ENCODE measurements at regions not wholly inside any gene's neighbourhood (a gene's known extent, or its start where the extent isn't known, plus 50 kb on each side); places are given as distances from the start of the nearest gene placed in this dataset.

- no peak overlapping the region for H3K18ac ChIP-seq (ENCODE audit: insufficient read length, low read depth, low read length)
- no peak overlapping the region; the same call in 1 of the 2 replicates for H3K14ac ChIP-seq (ENCODE audit: insufficient read depth, low read length)
- TF ChIP-seq CTCF (conservative IDR thresholded peaks at IDR 0.05): no peak
- Mint-ChIP-seq H3K4me1 (peaks cover 22 to 26% of the 10 kb centered on the region in 2 experiments), H3K4me3 (no peak overlapping the region), H3K9me3 (no peaks in the 10 kb centered on the region; a peak in 1 of 5 replicates), H3K27me3 (ENCODE audit: low read depth) (peaks cover 5% of the 10 kb centered on the region), H3K36me3 (ENCODE audit: insufficient read depth in 1 of 3, low read depth in 3 of 3) (no peaks in the 10 kb centered on the region), H3K27ac (no peak overlapping the region)
- H3K23ac ChIP-seq (ENCODE audit: insufficient read length, low read depth, low read length): no peak overlapping the region
- WGBS (ENCODE audit: extremely low coverage, insufficient read length, low lambda C conversion rate): no CpG with 5 or more reads among the region's 4 CpGs
- H3K56ac ChIP-seq (ENCODE audit: insufficient read length, low read depth, low read length): no peak overlapping the region
- H2BK12ac ChIP-seq (ENCODE audit: insufficient read length, low read depth, low read length): no peak overlapping the region
- H2AK5ac ChIP-seq (ENCODE audit: insufficient read length, low read length): no peak overlapping the region
- H4K20me1 ChIP-seq (ENCODE audit: control insufficient read depth, insufficient read depth, insufficient read length): no peaks in the 10 kb centered on the region
- H2BK5ac ChIP-seq (ENCODE audit: insufficient read length, low read length): no peak overlapping the region
- no peak overlapping the region for H4K8ac ChIP-seq (replicated peaks; ENCODE audit: insufficient read length, low read depth, low read length)
- no peak overlapping the region for H4K5ac ChIP-seq (ENCODE audit: insufficient read length, low read depth, low read length)
- no peak overlapping the region for H4K91ac ChIP-seq (ENCODE audit: insufficient read length, low read depth, low read length)
- no peak overlapping the region for H2BK120ac ChIP-seq (ENCODE audit: low read depth, low read length, poor library complexity, severe bottlenecking)
- H3K27ac ChIP-seq (ENCODE audit: insufficient read length, low read depth, low read length): no peak overlapping the region
- peaks cover 10% of the 10 kb centered on the region; the same call in 1 of the 2 replicates for H3K4me1 ChIP-seq (ENCODE audit: insufficient read depth, low read length)
- H3K23me2 ChIP-seq (ENCODE audit: insufficient read length, low read depth, low read length, poor library complexity, severe bottlenecking): no peaks in the 10 kb centered on the region
- H2AFZ ChIP-seq (ENCODE audit: low read length): no peak overlapping the region
- DNase-seq: no peak
- no peak overlapping the region for H3K4ac ChIP-seq (ENCODE audit: low read depth, low read length)
- no peaks in the 10 kb centered on the region for H3K9me3 ChIP-seq (ENCODE audit: control insufficient read depth, low read depth, low read length)
- H3K79me2 ChIP-seq (ENCODE audit: insufficient read depth, low read length): no peaks in the 10 kb centered on the region
- no peak overlapping the region for H2BK15ac ChIP-seq (ENCODE audit: low read depth, low read length)
- H3T11ph ChIP-seq (ENCODE audit: low read length): no peak overlapping the region
- no peak overlapping the region for H2BK20ac ChIP-seq (ENCODE audit: low read depth, low read length, poor library complexity, severe bottlenecking)
- no peak overlapping the region for H3K4me2 ChIP-seq (ENCODE audit: insufficient read depth, insufficient read length, low read length)
- no peaks in the 10 kb centered on the region for H3K79me1 ChIP-seq (ENCODE audit: insufficient read depth, low read depth, low read length, poor library complexity, severe bottlenecking)
- H3K9ac ChIP-seq (ENCODE audit: extremely low read depth, insufficient read length, low read length): no peak overlapping the region
- no peaks in the 10 kb centered on the region for H3K27me3 ChIP-seq (ENCODE audit: insufficient read depth, low read length)
Measured at GRCh38 chr3:72580246-72580756, 267.9 kb downstream of the SHQ1 start.

Measured in H9 (cell line).